ENCODE measurements at regions not wholly inside any gene's neighbourhood (a gene's known extent, or its start where the extent isn't known, plus 50 kb on each side); places are given as distances from the start of the nearest gene placed in this dataset.

- no peak for DNase-seq (ENCODE audit: low read depth in 6 of 9, low spot score in 9 of 9)
- Histone ChIP-seq H3K27me3 (ENCODE audit: control insufficient read depth in 2 of 2, insufficient read depth in 1 of 2, low read length in 1 of 2) (no peaks in the 10 kb centered on the region), H3K36me3 (ENCODE audit: control insufficient read depth in 2 of 2, insufficient read depth in 2 of 2, low read length in 1 of 2) (no peaks in the 10 kb centered on the region), H3K4me1 (ENCODE audit: control insufficient read depth in 2 of 2, insufficient read depth in 2 of 2, low read length in 2 of 2) (no peaks in the 10 kb centered on the region), H3K9me3 (ENCODE audit: control insufficient read depth in 2 of 2, insufficient read depth in 1 of 2, low read length in 1 of 2) (no peaks in the 10 kb centered on the region), H3K4me3 (ENCODE audit: low read length in 2 of 2) (no peak overlapping the region), H3K27ac (ENCODE audit: low read depth in 1 of 2, low read length in 1 of 2) (no peak overlapping the region)
- 97% methylated on average over 6 of the region's 6 CpGs for WGBS
These were observed 116.8 kb upstream of the SHB start for GRCh38 chr9:38185647-38186403.

- Histone ChIP-seq H3K36me3 (ENCODE audit: control insufficient read depth in 2 of 2, insufficient read depth in 2 of 2, low read length in 1 of 2) (no peaks in the 10 kb centered on the region), H3K27ac (ENCODE audit: low read depth in 1 of 2, low read length in 1 of 2) (no peak overlapping the region), H3K4me1 (ENCODE audit: control insufficient read depth in 2 of 2, insufficient read depth in 2 of 2, low read length in 2 of 2) (no peaks in the 10 kb centered on the region), H3K4me3 (ENCODE audit: low read length in 2 of 2) (no peak overlapping the region), H3K9me3 (ENCODE audit: control insufficient read depth in 2 of 2, insufficient read depth in 1 of 2, low read length in 1 of 2) (no peaks in the 10 kb centered on the region), H3K27me3 (ENCODE audit: control insufficient read depth in 2 of 2, insufficient read depth in 1 of 2, low read length in 1 of 2) (no peaks in the 10 kb centered on the region)
- no peak for DNase-seq (ENCODE audit: low read depth in 6 of 9, low spot score in 9 of 9)
These were observed 115.1 kb upstream of the SHB start for GRCh38 chr9:38183994-38184568.

- no peaks in the 10 kb centered on the region for H3K4me1 ChIP-seq (ENCODE audit: control insufficient read depth in 2 of 2, insufficient read depth in 2 of 2, low read length in 2 of 2)
- H3K9me3 ChIP-seq (ENCODE audit: control insufficient read depth in 2 of 2, insufficient read depth in 1 of 2, low read length in 1 of 2) = no peaks in the 10 kb centered on the region
- DNase-seq (ENCODE audit: low read depth in 6 of 9, low spot score in 9 of 9) = no peak
- no peaks in the 10 kb centered on the region for H3K27me3 ChIP-seq (ENCODE audit: control insufficient read depth in 2 of 2, insufficient read depth in 1 of 2, low read length in 1 of 2)
- no peak overlapping the region for H3K27ac ChIP-seq (ENCODE audit: low read depth in 1 of 2, low read length in 1 of 2)
- no peak overlapping the region for H3K4me3 ChIP-seq (ENCODE audit: low read length in 2 of 2)
- H3K36me3 ChIP-seq (ENCODE audit: control insufficient read depth in 2 of 2, insufficient read depth in 2 of 2, low read length in 1 of 2) = no peaks in the 10 kb centered on the region
These were observed 113.3 kb upstream of the SHB start for GRCh38 chr9:38182321-38182720.

GRCh38 chr9:38181866-38182265 lies 112.8 kb upstream of the SHB start:
- H3K4me1 ChIP-seq (ENCODE audit: control insufficient read depth in 2 of 2, insufficient read depth in 2 of 2, low read length in 2 of 2) = no peaks in the 10 kb centered on the region
- H3K4me3 ChIP-seq (ENCODE audit: low read length in 2 of 2) = no peak overlapping the region
- H3K27ac ChIP-seq (ENCODE audit: low read depth in 1 of 2, low read length in 1 of 2) = no peak overlapping the region
- H3K36me3 ChIP-seq (ENCODE audit: control insufficient read depth in 2 of 2, insufficient read depth in 2 of 2, low read length in 1 of 2) = no peaks in the 10 kb centered on the region
- no peak for DNase-seq (ENCODE audit: low read depth in 6 of 9, low spot score in 9 of 9)
- WGBS = 97% methylated on average over 2 of the region's 2 CpGs
- no peaks in the 10 kb centered on the region for H3K9me3 ChIP-seq (ENCODE audit: control insufficient read depth in 2 of 2, insufficient read depth in 1 of 2, low read length in 1 of 2)
- no peaks in the 10 kb centered on the region for H3K27me3 ChIP-seq (ENCODE audit: control insufficient read depth in 2 of 2, insufficient read depth in 1 of 2, low read length in 1 of 2)

GRCh38 chr9:38181232-38181631 lies 112.2 kb upstream of the SHB start:
- no peak for DNase-seq (ENCODE audit: low read depth in 6 of 9, low spot score in 9 of 9)
- 99% methylated on average over 4 of the region's 4 CpGs for whole genome bisulfite sequencing

GRCh38 chr9:38180656-38181055 lies 111.6 kb upstream of the SHB start:
- H3K27me3 ChIP-seq (ENCODE audit: control insufficient read depth in 2 of 2, insufficient read depth in 1 of 2, low read length in 1 of 2) = no peaks in the 10 kb centered on the region
- DNase-seq (ENCODE audit: low read depth in 6 of 9, low spot score in 9 of 9) = no peak
- H3K27ac ChIP-seq (ENCODE audit: low read depth in 1 of 2, low read length in 1 of 2) = no peak overlapping the region
- H3K9me3 ChIP-seq (ENCODE audit: control insufficient read depth in 2 of 2, insufficient read depth in 1 of 2, low read length in 1 of 2) = no peaks in the 10 kb centered on the region
- 99% methylated on average over 3 of the region's 3 CpGs for WGBS
- no peaks in the 10 kb centered on the region for H3K4me1 ChIP-seq (ENCODE audit: control insufficient read depth in 2 of 2, insufficient read depth in 2 of 2, low read length in 2 of 2)
- H3K36me3 ChIP-seq (ENCODE audit: control insufficient read depth in 2 of 2, insufficient read depth in 2 of 2, low read length in 1 of 2) = no peaks in the 10 kb centered on the region
- no peak overlapping the region for H3K4me3 ChIP-seq (ENCODE audit: low read length in 2 of 2)

More at GRCh38 chr9:38181232-38181631, 112.2 kb upstream of the SHB start:
- Histone ChIP-seq H3K27ac (ENCODE audit: low read depth in 1 of 2, low read length in 1 of 2) (no peak overlapping the region), H3K9me3 (ENCODE audit: control insufficient read depth in 2 of 2, insufficient read depth in 1 of 2, low read length in 1 of 2) (no peaks in the 10 kb centered on the region), H3K4me3 (ENCODE audit: low read length in 2 of 2) (no peak overlapping the region), H3K27me3 (ENCODE audit: control insufficient read depth in 2 of 2, insufficient read depth in 1 of 2, low read length in 1 of 2) (no peaks in the 10 kb centered on the region), H3K36me3 (ENCODE audit: control insufficient read depth in 2 of 2, insufficient read depth in 2 of 2, low read length in 1 of 2) (no peaks in the 10 kb centered on the region), H3K4me1 (ENCODE audit: control insufficient read depth in 2 of 2, insufficient read depth in 2 of 2, low read length in 2 of 2) (no peaks in the 10 kb centered on the region)

GRCh38 chr9:38179965-38180364 lies 110.9 kb upstream of the SHB start:
- no peaks in the 10 kb centered on the region for H3K27me3 ChIP-seq (ENCODE audit: control insufficient read depth in 2 of 2, insufficient read depth in 1 of 2, low read length in 1 of 2)
- no peak overlapping the region for H3K4me3 ChIP-seq (ENCODE audit: low read length in 2 of 2)
- DNase-seq (ENCODE audit: low read depth in 6 of 9, low spot score in 9 of 9) = no peak
- H3K9me3 ChIP-seq (ENCODE audit: control insufficient read depth in 2 of 2, insufficient read depth in 1 of 2, low read length in 1 of 2) = no peaks in the 10 kb centered on the region
- WGBS = 97% methylated on average over 3 of the region's 3 CpGs
- H3K4me1 ChIP-seq (ENCODE audit: control insufficient read depth in 2 of 2, insufficient read depth in 2 of 2, low read length in 2 of 2) = no peaks in the 10 kb centered on the region
- H3K27ac ChIP-seq (ENCODE audit: low read depth in 1 of 2, low read length in 1 of 2) = no peak overlapping the region
- no peaks in the 10 kb centered on the region for H3K36me3 ChIP-seq (ENCODE audit: control insufficient read depth in 2 of 2, insufficient read depth in 2 of 2, low read length in 1 of 2)

- no peak for DNase-seq (ENCODE audit: low read depth in 6 of 9, low spot score in 9 of 9)
These were observed 109.2 kb upstream of the SHB start for GRCh38 chr9:38178237-38178636.

GRCh38 chr9:38177680-38178079 lies 108.7 kb upstream of the SHB start:
- Histone ChIP-seq H3K4me3 (ENCODE audit: low read length in 2 of 2) (no peak overlapping the region), H3K27ac (ENCODE audit: low read depth in 1 of 2, low read length in 1 of 2) (no peak overlapping the region), H3K4me1 (ENCODE audit: control insufficient read depth in 2 of 2, insufficient read depth in 2 of 2, low read length in 2 of 2) (no peaks in the 10 kb centered on the region), H3K36me3 (ENCODE audit: control insufficient read depth in 2 of 2, insufficient read depth in 2 of 2, low read length in 1 of 2) (no peaks in the 10 kb centered on the region), H3K9me3 (ENCODE audit: control insufficient read depth in 2 of 2, insufficient read depth in 1 of 2, low read length in 1 of 2) (no peaks in the 10 kb centered on the region), H3K27me3 (ENCODE audit: control insufficient read depth in 2 of 2, insufficient read depth in 1 of 2, low read length in 1 of 2) (no peaks in the 10 kb centered on the region)
- no peak for DNase-seq (ENCODE audit: low read depth in 6 of 9, low spot score in 9 of 9)
- WGBS = 80% methylated on average over 4 of the region's 4 CpGs

More at GRCh38 chr9:38178237-38178636, 109.2 kb upstream of the SHB start:
- Histone ChIP-seq H3K4me1 (ENCODE audit: control insufficient read depth in 2 of 2, insufficient read depth in 2 of 2, low read length in 2 of 2) (no peaks in the 10 kb centered on the region), H3K4me3 (ENCODE audit: low read length in 2 of 2) (no peak overlapping the region), H3K9me3 (ENCODE audit: control insufficient read depth in 2 of 2, insufficient read depth in 1 of 2, low read length in 1 of 2) (no peaks in the 10 kb centered on the region), H3K36me3 (ENCODE audit: control insufficient read depth in 2 of 2, insufficient read depth in 2 of 2, low read length in 1 of 2) (no peaks in the 10 kb centered on the region), H3K27ac (ENCODE audit: low read depth in 1 of 2, low read length in 1 of 2) (no peak overlapping the region), H3K27me3 (ENCODE audit: control insufficient read depth in 2 of 2, insufficient read depth in 1 of 2, low read length in 1 of 2) (no peaks in the 10 kb centered on the region)
- WGBS = 13% methylated on average over 1 of the region's 1 CpG
